ENCODE measurements at regions not wholly inside any gene's neighbourhood (a gene's known extent, or its start where the extent isn't known, plus 50 kb on each side); places are given as distances from the start of the nearest gene placed in this dataset.

- Histone ChIP-seq H2AFZ (ENCODE audit: low read length) (0 out of 2 replicates have a peak overlapping the region, but pooled peaks have one; percentile 24), H3K9ac (replicated peaks in 1 of 4; ENCODE audit: extremely low read depth in 1 of 4, low read depth in 3 of 4, low read length in 3 of 4) (no peak overlapping the region)
- POLR2A ChIA-PET (ENCODE audit: partially characterized antibody): interaction anchor here (0.7 to 1.0 kb wide), 2 partner anchors 20 to 31 kb away, joined by 3 read pairs; no protein-coding TSS in a partner anchor
- TF ChIP-seq CTCF (IDR thresholded peaks at IDR 0.05; ENCODE audit: control extremely low read depth in 1 of 3, insufficient read depth in 1 of 3, low read depth in 1 of 3, low read length in 3 of 3) (no peak), KDM1A (IDR thresholded peaks at IDR 0.05; ENCODE audit: borderline replicate concordance, low read length) (no peak), POLR2AphosphoS5 (IDR thresholded peaks at IDR 0.05; ENCODE audit: low read depth, low read length) (no peak), RXRA (IDR thresholded peaks at IDR 0.05; ENCODE audit: insufficient read depth, low read depth, low read length) (no peak), RNF2 (IDR thresholded peaks at IDR 0.05; ENCODE audit: borderline replicate concordance, low read depth, low read length, missing control alignments, poor library complexity, severe bottlenecking) (no peak), TCF12 (IDR thresholded peaks at IDR 0.05; ENCODE audit: low read depth, low read length) (no peak), RBBP5 (IDR thresholded peaks at IDR 0.05; ENCODE audit: borderline replicate concordance, low read depth, low read length) (no peak), HDAC6 (IDR thresholded peaks at IDR 0.05; ENCODE audit: low read depth, low read length) (no peak), NRF1 (IDR thresholded peaks at IDR 0.05; ENCODE audit: low read depth, low read length) (no peak), GTF2F1 (IDR thresholded peaks at IDR 0.05; ENCODE audit: borderline replicate concordance, low read depth, low read length) (no peak)
These were observed 76.9 kb upstream of the MAFB start for GRCh38 chr20:40765814-40766480.

More at GRCh38 chr20:40765814-40766480, 76.9 kb upstream of the MAFB start:
- no peak overlapping the region for H3K27ac ChIP-seq (ENCODE audit: low read depth, low read length)
- no peak overlapping the region for H3K23ac ChIP-seq (ENCODE audit: insufficient read length)
- peaks cover 0 to 11% (median 0%) of the 10 kb centered on the region in 4 experiments; a peak in 3 of 7 replicates for H3K4me1 ChIP-seq (replicated peaks in 1 of 4; ENCODE audit: control insufficient read depth in 3 of 4, insufficient read depth in 4 of 4, low read length in 3 of 4)
- no peak overlapping the region for H4K91ac ChIP-seq (replicated peaks; ENCODE audit: insufficient read length, low read length)
- no peaks in the 10 kb centered on the region for H3K23me2 ChIP-seq (ENCODE audit: low read depth, low read length)
- no peaks in the 10 kb centered on the region for H4K20me1 ChIP-seq (replicated peaks in 1 of 2; ENCODE audit: control insufficient read depth in 1 of 2, insufficient read depth in 2 of 2, low read length in 2 of 2)
- H2BK20ac ChIP-seq (ENCODE audit: low read length): no peak overlapping the region
- no peak overlapping the region for H2BK5ac ChIP-seq (ENCODE audit: low read depth, low read length)
- H3K18ac ChIP-seq (ENCODE audit: extremely low read depth, low read length): no peak overlapping the region
- no peak overlapping the region for H4K5ac ChIP-seq (ENCODE audit: insufficient read length, low read depth, low read length)
- H3K9me3 ChIP-seq (ENCODE audit: insufficient read depth in 2 of 2, low read depth in 1 of 2, low read length in 1 of 2): no peaks in the 10 kb centered on the region
- no peaks in the 10 kb centered on the region for H3K36me3 ChIP-seq (ENCODE audit: control insufficient read depth in 2 of 4, insufficient read depth in 4 of 4, low read length in 3 of 4)
- no peak for FAIRE-seq
- H2BK15ac ChIP-seq (ENCODE audit: low read length): no peak overlapping the region
- CTCF ChIA-PET (ENCODE audit: partially characterized antibody): interaction anchor here (0.6 to 2.3 kb wide), 9 partner anchors 13 to 509 kb away, joined by 3 to 9 read pairs (median 4); no protein-coding TSS in a partner anchor
- no peak overlapping the region for H3K4me3 ChIP-seq (ENCODE audit: extremely low read depth in 1 of 4, insufficient read depth in 2 of 4, low read depth in 3 of 4, low read length in 4 of 4)
- H3K4ac ChIP-seq (replicated peaks; ENCODE audit: insufficient read length, low read depth, low read length): no peak overlapping the region
- no peak overlapping the region for H3K14ac ChIP-seq (ENCODE audit: insufficient read length)
- H3K56ac ChIP-seq (replicated peaks; ENCODE audit: insufficient read length, low read depth, low read length): no peak overlapping the region
- H2AK5ac ChIP-seq (ENCODE audit: low read depth, low read length): no peak overlapping the region
- no peaks in the 10 kb centered on the region; a peak in 1 of 7 replicates for H3K27me3 ChIP-seq (replicated peaks in 1 of 4; ENCODE audit: control insufficient read depth in 3 of 4, extremely low read depth in 1 of 4, insufficient read depth in 3 of 4, low read length in 3 of 4)
- H2BK12ac ChIP-seq (ENCODE audit: low read depth, low read length): no peak overlapping the region
- no peak overlapping the region for H2BK120ac ChIP-seq (replicated peaks; ENCODE audit: low read depth, low read length)
- 86% methylated on average over 4 of the region's 4 CpGs; no CpG with 5 or more reads in 1 of the 2 experiments for WGBS, 2 experiments (ENCODE audit: extremely low coverage in 1 of 2, insufficient coverage in 1 of 2, insufficient read length in 1 of 2, insufficient replicate concordance in 2 of 2, low coverage in 1 of 2, low lambda C conversion rate in 2 of 2, missing lambda C conversion rate in 1 of 2)
- no peak overlapping the region for H3K4me2 ChIP-seq (ENCODE audit: insufficient read depth in 1 of 2, low read depth in 2 of 2, low read length in 2 of 2)
- DNase-seq (ENCODE audit: low read depth in 1 of 2, low spot score in 2 of 2): no peak
- H3K79me1 ChIP-seq (ENCODE audit: low read depth, low read length): no peaks in the 10 kb centered on the region
- H3K79me2 ChIP-seq (ENCODE audit: control insufficient read depth in 1 of 2, insufficient read depth in 2 of 2, low read length in 2 of 2): no peaks in the 10 kb centered on the region
- H4K8ac ChIP-seq (ENCODE audit: extremely low read depth, insufficient read depth, low read length): no peak overlapping the region
